GM21723 (cell line): ENCODE measurements at regions not wholly inside any gene's neighbourhood (a gene's known extent, or its start where the extent isn't known, plus 50 kb on each side); places are given as distances from the start of the nearest gene placed in this dataset.
"Not testable (repeated sequence)": the region's sequence is repeated elsewhere in the genome, so short reads cannot be mapped to it uniquely, and the experiment has no call there.

Source experiments
- ATAC-seq: cut with Tn5 transposase; IDR thresholded peaks from one replicate; pipeline ENCODE4 v1.9.1; 2021; ENCODE audit warnings: mild to moderate bottlenecking, moderate library complexity; ENCODE audit not compliant: unreplicated experiment

DNA sequence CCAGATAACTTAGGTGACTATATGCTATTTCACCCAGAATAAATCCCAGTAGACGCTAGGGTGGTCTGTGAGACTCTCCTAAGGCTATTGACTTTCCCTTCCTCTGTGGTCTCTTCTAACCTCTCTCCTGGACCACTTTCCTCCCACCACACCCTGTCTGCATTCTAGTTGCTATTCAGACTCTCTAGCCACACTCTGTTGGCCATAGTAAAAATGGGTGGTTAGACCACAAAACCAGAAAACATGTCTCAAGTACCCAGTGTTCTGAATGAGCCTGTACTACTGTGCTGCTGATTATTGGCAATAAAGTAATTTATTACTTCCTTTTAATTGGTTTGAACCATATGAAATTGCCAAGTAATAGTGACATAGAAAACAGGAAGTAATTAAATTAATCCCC is 240.8 kb downstream of the KIF20B start:
- ATAC-seq = no peak

DNA sequence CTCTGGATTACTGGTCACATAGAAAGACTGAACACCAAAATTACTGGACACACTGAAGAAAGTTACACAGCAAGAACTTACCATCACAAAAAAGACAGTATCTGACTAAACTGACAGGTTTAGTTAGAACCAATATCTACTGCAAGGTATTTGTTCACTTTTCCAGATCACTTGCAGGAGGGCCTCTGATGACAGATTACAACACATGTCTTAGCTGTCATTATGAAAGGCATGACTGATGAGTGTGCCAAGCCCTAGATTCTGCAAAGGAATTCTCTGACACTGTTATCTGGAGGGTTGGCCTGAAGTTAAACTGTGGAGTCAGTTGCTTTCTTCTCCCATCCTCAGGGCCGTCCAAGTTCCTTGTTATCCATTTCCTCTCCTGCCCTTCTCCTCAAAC is 242.7 kb downstream of the KIF20B start:
- no peak for ATAC-seq

DNA sequence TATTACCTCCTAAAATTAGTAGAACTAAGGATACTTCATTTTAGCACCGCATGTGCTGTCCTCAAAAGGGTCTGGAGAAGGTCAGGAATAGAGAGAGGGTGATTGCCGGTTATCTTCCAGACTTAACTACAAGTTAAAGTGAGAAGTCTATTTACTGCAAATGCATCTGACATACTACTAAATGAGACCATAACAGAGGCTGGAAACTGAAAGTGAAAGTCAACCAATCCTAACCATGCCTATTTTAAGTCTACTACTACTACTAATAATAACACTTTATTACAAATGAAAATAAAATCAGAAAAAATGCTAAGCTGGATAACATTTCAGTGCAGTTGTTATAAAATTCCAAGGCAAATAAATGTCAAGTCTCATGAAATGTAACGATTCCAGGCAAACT is 244.7 kb downstream of the KIF20B start:
- ATAC-seq = no peak

DNA sequence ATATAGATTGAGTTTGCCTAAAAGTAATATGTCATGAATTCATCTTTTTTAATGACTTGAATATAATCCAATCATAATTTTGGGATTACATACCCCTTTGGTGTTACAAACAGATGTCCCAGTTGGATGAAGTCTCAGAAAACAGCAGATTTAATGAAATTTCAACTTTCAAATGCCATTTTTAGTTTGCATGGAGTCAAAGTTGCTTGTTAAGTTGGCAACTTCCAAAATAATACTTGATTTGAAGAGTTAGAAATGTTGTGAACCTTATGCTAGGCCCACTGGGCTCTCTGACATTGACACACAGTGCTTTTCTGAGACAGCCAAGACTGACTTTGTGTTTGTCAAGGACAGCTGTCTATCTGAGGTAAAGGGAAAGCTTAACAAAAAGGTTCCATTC is 248.1 kb downstream of the KIF20B start:
- no peak for ATAC-seq

DNA sequence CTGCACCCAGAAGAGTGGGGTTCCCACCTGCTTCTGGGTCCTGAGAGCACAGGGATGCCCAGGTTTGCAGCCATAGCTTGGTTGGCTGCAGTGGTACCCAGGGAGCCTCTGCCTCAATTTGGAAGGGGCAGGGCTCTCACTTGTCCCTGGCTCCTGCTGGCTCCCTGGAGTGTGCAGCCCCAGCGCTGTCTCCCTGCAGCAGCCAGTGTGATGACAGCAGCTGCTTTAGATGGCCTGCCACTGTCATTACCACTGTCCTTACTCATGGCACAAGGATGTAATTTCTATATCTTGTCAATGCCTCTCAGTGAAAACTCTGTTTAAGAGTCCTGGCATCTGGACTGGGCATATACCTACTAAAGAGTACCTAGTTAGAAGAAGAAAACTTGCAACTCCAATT is 250.9 kb downstream of the KIF20B start:
- ATAC-seq = no peak

DNA sequence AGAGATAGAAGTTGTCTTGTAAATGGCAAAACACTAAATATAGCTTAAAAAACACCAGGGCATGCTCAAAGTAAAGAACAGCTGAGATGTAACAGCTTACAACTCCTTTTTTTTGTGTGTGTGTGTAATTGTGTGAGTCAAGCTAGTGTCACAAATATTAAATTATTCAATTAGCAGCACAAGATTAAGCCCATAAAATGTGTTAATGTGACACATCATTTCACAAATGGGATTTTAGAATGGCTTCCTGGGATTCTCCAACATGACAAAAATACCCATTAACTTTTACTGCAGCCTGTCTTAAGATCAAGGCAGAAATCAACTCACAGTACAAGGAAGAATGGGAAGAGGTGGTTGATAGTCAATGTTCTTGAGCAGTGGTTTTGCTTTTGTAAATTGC is 251.4 kb downstream of the KIF20B start:
- ATAC-seq = no peak

DNA sequence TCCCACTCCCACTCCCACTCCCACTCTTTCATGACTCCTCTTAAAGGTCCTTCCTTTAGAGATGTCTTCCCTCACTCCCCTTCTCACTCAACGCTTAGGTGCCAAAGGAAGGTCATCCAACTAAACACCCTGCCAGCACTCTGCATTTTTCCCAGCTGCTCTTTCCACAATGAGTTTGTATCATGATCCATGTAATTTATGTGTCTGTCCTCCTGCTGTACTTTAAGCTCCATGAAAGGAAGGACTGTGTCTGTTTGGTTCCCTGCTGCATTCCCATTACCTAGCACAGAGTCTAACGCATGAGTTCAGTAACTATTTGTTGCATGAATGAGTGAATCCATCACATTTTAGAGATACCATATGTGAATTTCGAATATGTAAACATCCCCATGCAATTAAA is 252.7 kb downstream of the KIF20B start:
- ATAC-seq = no peak

DNA sequence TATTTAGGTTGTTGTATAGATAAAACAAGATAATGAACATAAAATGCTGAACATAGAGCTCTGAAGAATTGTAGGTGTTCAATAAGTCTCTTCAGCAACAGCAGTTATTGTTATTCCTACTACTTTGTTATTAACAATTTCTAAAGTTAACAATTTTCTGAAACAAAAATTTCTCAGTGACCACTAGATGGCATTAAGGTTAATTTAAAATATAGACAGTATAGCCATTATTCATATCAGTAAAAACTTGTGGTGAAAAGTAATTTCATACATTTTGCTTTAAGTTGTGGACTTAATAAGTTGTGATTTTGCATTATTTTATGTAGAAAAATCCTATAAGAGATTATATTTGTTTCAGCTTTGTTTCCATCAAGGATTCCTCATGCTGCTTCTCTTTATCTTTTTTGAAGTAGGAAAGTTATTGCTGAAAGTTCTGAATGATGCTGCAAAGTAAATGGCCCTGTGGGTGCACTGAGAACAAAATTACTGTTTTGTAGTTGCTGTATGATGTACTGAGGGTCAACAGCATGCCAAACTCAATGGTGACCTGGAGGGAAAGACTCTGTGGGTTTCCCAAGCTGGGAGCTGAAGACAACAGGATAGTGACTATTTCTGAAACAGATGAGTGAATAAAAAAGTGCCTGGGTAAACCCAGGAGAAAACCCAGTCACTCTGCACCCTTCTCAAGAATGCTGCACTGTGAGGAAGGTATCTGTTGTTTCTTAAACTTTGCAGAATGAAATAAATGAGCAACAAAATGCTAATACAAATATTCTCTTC is 253.6 kb downstream of the KIF20B start:
- ATAC-seq = no peak

DNA sequence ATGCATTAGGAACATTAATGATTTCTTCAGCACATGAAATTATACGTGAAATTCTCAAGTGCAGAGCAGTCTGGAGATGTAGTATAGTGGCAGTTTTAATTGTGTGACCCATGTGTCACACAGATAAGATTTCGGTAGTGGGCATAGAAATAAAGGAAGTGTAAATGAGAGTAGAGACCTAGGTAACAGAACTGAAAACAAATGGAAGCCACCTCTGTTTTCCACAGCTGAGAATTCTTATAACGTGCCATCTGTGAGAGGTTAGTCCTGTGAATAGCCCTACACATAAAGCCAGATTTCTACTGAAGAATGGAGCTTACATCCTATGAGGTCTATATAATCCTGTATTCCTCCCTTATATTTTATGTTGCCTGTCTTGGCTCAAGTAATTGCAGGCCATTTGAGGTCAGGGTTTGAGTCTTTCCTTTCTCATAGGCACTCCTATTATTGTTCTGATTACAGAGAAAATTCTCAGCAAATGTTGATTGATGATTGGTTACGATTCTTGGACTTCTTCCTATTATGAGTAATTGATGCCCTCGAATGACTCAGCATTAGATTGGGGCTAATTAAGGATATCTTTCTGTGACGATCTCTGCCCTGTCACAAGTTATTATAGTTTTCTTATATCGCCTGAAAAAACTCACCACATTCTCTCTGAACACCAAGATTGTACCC is 258.2 kb downstream of the KIF20B start:
- peak; percentile 65 for ATAC-seq

DNA sequence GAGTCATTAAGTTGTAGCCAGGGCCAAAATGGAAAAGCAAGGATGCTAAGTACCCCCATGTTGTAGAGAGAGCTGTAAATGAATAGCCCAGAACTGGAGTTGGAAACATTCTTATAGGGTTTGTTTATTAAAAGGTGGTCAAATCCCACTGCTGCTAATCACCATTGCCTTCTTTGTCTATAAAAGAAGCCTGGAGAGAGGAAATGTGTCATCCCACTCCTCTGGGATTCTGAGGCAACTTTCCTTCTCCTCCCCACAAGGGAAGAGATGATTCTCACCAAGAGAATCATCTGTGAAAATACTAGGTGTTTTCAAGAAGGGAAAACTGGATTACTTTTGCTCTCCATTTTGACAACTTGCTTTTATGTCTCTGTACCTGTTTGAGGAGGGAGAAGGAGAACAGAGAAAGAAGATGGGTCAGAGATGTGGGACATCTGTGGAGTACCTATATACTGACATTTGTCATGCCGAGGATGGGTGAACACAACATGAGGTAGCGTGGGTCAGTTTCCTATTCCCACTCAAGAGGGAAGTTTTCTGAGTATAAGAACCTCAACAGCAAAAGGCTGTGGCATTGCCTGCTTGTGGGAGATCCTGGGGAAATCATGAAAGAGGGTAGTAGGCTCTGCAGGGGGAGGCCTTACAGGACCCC is 262.2 kb downstream of the KIF20B start:
- no peak for ATAC-seq

DNA sequence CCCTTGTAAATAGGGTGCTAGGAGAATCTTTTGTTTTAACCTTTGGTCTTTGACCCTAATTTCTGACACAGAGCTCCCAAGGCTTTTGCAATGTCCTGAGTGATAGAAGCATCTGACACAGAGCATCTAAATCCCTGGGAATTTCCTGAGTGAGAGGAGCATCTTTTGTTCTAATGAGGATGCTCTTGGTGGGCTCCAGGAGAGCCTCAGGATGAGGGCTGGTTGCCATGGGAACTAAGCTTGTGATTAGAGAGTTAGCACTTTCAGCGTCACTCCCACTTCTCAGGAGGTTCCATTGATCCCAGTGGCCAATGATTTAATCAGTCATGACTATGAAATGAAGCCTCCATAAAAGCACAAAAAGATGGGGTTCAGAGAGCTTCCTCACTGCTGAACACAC is 264.8 kb downstream of the KIF20B start:
- no peak for ATAC-seq

DNA sequence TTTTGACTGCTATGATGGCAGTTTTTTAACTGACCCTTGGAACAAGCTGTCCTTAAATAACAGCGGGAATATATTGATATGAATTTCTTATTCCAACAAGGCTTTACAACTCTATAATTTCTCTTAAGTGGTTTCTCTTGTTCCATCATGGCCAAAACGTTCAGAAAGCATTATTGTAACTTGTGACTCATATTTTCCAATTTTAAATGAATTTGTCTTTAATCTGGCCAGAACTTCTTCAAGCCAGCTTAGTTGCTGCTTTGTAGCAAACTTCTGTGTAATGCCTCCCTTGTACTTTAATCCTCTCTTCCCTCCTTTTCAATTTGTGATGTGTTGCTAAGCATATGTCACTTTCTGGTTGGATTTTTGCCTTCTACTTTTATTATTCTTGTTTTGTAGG is 271.9 kb downstream of the KIF20B start:
- no peak for ATAC-seq

DNA sequence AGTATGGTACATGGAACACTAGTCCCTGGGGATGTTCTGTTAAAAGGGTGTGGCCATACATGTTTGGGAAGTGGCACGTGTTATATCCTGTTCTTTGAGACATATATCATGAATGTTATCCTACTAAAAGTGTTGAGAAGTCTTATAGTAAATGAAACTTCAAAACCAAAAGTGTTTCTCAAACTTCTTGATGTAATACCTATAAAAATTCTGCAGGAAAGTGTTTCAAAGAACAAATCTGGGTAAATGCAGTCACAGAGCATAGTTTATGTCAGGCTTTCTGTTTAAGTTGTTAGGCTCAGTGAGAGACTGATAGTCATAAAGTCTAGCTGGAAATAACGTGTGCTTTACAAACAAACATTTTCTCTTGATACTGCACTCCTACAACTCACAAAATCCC is 273.7 kb downstream of the KIF20B start:
- no peak for ATAC-seq

DNA sequence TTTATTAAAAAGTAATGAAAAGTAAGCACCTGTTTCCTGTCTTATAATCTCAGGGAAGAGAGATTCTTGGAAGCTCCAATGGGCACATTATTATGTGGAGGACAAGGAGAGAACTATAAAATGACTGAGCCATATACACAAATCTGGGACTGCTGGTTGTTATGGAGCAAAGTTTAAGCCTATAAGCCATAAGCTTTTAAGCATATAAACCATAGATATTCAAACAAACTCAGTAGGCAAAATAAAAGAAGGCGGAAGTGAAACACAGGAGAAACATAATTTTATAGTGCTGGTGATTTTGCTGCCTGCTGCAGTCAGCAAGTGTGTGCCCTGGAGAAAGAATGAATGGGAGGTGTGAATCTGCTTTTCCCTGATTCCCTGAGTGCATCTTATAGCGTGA is 274.4 kb downstream of the KIF20B start:
- no peak for ATAC-seq

DNA sequence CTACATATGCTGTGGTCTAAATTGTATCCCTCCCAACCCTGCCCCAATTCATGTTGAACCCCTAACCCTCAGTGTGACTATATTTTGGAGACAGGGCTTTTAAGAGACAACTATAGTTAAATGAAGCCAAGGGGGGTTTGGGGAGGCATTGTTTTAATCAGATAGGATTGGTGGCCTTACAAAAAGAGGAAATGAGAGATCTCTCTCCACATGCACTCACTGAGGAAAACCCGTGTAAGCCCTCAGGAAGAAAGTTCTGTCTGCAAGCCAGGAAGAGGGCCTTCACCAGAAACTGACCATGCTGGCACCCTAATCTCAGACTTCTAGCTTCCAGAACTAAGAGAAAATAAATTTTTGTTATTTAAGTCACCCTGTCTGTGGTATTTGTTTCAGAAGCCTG is 276.7 kb downstream of the KIF20B start:
- ATAC-seq = no peak

DNA sequence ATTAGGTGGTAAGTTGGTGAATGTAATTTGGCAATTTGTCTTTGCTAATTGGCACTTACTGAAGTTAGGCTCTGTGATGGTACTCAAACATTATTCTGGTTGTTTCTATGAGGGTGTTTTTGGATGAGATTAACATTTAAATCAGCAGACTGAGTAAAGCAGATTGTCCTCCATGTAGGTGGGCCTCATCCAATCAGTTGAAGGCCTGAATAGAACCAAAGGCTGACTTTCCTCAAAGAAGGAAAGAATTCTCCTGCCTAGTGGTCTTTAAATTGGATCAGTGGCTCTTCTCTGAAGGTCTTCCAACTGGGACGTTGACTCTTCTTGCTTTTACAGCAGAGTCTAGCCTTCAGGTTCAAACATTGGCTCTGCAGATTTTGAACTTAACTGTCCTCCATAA is 278.3 kb downstream of the KIF20B start:
- ATAC-seq = no peak

DNA sequence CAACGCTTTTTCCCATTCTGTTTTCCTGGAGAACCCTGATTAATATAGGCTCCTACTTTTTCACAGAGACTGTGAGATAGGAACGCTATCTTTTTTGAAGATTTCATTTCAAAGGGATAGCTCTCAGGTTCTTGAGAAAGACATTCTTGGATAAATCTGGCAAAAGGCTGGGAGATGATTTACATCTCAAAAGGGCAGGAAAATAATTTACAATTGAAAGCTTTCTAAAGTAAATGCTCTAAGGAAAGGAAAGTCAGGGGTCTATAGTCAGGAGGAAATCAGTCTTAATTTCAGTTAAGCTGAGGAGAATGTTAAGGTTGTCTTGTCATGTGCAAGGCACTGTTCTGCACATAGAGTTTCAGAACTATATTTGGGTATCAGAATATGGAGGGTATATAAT is 278.8 kb downstream of the KIF20B start:
- no peak for ATAC-seq

DNA sequence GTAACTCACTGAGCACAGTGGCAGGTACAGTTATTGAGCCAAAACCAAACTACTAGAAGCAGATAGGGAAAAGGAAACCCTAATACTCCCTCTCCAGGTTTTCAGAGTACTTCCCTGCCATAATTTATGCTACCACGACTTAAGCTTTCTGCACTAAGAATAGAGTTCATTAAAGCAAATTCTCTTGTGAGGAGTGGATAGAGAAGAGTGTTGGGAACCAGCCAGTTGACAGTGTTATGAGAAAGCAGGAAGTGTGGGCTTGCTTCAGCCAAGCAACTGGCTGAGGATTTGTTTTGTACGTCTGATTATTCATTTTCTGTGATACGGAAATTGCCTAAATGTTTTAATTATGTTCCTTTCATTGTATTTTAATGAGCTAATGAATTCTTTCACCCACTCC is 280.5 kb downstream of the KIF20B start:
- ATAC-seq = no peak

DNA sequence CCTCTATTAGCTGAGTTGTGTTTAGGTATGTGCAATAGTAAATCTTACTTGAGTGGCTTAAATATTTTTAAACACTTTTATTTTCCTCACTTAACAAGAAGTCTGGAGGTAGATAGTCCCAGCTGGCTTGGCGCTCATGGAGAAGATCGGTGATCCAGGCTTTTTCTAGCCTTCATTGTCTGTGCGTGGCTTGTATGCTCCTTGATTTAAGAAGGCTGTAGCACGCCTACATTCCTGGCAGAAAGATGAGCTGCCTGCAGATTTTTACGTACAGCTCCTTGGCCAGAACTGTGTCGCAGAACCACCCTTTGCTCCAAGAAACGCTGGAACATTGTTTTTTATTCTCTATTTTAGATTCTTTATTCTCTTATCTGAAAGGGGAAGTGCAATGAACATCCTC is 284.1 kb downstream of the KIF20B start:
- no peak for ATAC-seq

DNA sequence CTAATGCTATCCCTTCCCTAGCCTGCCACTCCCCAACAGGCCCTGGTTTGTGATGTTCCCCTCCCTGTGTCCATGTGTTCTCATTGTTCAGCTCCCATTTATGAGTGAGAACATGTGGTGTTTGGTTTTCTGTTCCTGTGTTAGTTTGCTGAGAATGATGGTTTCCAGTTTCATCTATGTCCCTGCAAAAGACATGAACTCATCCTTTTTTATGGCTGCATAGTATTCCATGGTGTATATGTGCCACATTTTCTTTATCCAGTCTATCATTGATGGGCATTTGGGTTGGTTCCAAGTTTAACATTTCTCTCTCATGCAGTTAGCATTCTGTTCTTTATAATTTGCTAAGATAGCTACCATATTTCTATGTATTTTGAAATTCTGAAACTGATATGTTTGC is 287.0 kb downstream of the KIF20B start:
- ATAC-seq = not testable (repeated sequence)

DNA sequence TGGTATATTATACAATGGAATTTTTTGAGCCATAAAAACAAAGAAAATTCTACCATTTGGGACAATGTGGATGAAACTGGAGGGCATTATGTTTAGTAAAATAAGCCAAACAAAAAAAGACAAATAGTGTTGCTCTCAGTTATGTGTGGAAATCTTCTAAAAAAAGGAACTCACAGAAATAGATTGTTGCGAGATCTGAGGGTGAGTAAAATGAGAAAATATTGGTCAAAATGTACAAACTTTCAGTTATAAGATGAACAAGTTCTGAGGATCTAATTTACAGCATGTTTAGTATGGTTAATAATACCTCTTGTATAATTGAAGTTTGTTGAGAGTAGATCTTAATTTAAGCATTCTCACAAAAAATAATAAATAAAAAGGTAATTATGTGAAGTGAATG is 291.2 kb downstream of the KIF20B start:
- ATAC-seq = peak; percentile 62

DNA sequence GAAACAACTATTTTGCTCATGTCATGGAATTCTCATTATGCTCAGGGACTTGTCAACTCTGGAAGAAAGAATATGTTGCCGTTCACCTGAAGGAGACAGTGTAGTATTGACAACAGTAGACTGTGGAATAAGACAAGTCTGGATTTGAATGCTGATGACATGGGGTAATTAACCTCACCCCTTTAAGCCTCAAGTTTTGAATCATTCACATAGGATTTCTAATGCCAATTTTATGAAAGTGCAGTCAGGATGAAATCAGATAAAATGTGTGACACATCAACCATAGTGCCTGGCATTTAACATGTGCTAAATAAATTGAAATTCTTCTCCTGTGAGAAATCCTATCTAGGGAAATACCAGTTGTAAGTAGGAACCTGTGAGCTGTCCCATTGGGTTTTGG is 305.8 kb downstream of the KIF20B start:
- no peak for ATAC-seq
